GM21737 (cell line): ENCODE measurements at regions not wholly inside any gene's neighbourhood (a gene's known extent, or its start where the extent isn't known, plus 50 kb on each side); places are given as distances from the start of the nearest gene placed in this dataset.
"Not testable (repeated sequence)": the region's sequence is repeated elsewhere in the genome, so short reads cannot be mapped to it uniquely, and the experiment has no call there.

Experiments used
- ATAC-seq: cut with Tn5 transposase; IDR thresholded peaks from one replicate; pipeline ENCODE4 v1.9.1; 2021; ENCODE audit warnings: mild to moderate bottlenecking, moderate library complexity; ENCODE audit not compliant: unreplicated experiment

DNA sequence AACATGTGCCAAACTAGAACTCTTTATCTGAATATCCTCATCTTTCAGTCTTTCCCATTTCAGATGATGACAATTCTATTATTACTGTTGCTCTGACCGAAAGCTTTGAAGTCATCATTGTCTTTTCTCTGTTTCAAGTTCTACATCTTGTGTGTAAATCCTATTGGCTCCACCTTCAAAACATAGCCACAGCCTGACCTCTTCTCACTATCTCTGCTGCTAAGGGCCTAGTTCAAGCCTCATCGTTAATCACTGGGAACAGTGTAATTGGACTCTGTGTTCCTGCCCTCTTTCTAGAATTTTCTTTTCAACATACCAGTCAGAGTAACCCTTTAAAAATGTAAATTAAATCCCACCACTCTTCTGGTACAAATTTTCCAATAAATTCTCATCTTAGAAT lies 105.1 kb downstream of the OXSM start:
- ATAC-seq = no peak

DNA sequence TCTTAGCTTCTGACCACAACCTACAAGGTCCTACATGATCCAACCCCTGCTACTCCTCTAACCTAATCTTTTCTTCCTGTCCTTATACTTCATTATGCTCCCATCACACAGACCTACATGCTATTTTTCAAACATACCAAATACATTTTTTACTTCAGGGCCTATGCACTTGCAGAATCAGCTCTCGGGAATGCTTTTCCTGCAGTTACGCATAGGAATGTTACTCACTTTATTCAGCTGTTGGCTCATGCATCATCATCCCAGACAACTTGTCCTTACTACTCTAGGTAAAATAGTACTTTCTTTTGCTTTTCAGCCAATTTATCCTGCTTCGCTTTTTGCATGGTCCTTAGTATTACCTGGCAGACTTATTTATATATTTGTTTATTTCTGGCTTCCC lies 105.6 kb downstream of the OXSM start:
- ATAC-seq = no peak

DNA sequence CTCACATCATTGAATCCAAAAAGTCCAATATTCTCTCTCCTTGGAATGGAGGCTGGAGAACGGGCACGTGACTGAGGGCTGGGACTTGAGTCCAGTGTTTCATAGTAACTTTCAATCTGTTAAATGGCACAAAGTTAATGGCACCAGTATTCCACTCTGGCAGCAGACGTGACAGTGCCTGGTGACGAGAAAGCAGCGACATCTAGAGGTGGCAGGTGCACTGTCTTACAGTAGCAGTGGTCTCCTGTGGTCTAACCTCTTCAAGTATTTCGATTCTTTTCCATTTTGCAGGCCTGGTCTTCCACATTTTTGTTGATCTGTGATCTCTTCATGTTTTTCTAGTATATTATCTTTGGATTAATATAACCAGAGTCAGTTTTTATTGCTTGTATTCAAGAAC lies 107.1 kb downstream of the OXSM start:
- ATAC-seq = no peak

DNA sequence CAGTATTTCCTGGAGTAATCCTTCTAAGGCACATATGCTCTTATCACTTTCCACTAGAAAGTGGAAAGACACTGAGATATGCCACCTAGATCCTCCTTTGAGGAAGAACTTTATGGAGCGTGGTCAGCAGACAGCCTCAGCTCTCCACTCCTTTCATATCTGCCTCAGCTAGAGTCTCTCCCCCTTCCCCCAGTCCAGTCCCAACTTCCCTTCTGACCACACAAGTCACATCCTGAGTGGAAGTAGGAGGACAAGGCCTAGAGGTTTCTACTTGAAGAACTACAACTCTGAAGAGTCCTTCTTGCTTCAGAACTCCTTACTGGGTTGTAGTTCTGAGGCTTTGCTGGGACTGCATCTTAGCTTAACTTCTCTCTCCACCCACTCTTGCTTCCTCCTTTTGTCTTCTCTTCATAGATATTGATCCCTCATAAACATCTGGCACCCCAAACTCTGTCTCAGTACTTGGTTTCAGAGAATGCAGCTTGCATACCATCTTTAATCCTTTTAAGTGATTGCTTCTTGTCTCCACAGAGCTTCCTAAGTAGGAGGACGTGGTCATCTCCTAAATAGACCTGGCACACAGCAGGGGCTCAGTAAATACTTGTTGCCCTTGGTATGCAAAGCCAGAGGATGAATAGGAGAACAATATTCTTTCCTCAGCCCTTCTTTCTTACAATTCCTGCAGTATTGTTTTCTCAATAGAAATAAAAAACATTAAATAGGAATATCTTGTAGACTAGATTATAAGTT lies 109.6 kb downstream of the OXSM start:
- no peak for ATAC-seq

DNA sequence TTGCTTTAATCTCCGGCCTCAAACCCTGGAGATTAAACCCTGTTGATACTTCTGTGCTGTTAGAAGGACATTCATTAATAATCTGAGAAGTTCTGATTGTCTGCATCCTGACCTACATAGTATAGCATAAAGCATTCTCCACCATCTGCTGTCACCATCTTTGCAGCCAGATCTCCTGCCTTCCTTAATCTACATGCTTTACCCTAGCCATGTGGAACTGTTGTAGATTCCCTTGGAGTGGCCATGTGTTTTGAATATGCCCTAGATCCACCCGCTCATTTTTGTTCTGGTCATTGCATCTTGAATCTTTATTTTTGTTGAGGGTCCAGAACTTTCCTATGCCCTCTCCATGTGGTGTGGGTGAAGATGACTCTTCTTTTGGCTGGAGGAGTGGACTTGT lies 110.3 kb downstream of the OXSM start:
- ATAC-seq = no peak

DNA sequence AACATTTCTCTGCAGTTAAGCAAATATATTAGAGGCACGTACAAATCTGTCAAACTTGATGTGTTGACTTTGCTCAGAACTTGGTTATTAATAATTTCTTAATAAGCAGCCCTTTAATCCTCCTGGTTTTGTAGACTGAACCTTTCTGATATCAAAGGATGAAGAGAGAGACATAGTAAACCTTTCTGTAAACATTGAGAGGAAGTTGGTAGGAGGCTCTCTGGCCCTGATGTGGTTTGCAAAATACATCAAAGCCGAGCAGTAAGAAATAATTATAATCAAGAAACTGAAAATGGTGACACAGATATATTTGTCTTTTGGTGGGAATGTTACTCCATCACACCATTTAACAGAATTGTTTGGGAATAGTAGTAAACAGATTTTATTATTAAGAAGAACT lies 111.9 kb downstream of the OXSM start:
- ATAC-seq = no peak

DNA sequence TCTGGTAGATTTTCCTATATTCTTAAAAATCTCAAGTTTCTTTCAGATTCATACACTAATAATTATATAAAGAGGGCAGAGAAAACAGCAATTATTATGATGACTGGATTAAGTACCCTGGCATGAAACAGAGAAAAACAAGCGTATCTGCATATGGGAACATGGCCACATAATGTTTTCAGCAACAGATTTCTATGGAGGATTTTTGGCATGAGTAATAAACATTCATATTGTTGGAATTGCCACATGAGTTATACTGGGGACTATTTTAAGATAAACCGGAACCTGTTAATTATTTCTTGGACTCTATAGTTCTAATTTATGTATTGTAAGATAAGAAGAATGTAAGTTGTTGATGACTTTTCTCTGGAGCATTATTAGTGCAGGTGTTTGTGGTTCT lies 112.7 kb downstream of the OXSM start:
- no peak for ATAC-seq

DNA sequence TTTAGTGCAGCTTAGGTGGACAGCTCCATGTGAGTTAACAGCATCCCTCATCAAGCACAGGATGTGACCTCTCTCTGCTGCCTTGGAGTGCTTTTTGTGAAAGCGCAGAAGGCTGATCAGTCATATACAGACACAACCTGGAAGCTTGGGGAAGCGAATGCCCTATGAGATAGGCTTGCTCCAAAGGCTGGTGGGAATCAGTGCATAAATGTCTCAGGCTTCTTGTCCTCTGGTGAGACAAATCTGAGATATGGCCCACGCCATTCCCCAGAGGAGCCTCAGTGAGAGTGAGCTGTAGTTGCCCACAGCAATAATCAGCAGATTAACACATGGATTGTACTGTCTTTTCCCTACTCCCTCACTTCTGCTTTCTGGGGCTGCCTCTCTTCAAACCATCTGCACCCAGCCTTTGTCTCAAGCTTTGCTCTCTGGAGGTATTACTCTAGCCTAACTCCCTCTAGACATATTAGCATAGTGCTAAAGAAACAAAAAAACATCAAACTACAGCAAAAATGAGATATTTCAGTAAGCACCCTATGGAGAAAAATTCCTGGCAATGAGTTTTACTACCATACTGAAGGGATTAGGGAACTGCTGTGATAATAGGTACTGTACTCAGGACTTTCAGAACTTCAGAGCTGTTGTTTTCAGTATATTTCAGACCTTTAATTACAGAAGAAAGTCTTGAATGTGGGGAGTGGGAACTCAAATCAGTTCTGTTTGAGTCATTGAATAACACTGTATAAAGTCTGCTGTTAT lies 113.7 kb downstream of the OXSM start:
- ATAC-seq = no peak

DNA sequence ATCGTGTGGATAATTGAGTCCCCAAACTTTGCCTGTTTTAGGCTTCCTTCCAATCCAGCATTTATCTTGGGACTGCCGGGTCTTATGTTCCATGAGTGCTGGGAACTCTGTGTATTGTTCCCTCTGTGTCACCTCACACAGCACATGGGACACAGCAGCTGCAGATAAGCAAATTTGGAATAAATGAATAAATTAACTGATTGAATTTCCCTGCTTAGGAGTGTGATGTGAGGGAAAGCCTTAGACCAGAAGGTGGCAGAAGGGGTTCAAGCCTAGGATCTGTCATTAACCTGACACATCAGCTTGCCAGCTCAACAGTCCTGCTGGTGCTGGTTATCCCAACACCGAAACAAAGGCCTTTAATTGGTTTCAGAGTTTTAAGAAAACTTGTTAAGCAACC lies 114.3 kb downstream of the OXSM start:
- no peak for ATAC-seq

DNA sequence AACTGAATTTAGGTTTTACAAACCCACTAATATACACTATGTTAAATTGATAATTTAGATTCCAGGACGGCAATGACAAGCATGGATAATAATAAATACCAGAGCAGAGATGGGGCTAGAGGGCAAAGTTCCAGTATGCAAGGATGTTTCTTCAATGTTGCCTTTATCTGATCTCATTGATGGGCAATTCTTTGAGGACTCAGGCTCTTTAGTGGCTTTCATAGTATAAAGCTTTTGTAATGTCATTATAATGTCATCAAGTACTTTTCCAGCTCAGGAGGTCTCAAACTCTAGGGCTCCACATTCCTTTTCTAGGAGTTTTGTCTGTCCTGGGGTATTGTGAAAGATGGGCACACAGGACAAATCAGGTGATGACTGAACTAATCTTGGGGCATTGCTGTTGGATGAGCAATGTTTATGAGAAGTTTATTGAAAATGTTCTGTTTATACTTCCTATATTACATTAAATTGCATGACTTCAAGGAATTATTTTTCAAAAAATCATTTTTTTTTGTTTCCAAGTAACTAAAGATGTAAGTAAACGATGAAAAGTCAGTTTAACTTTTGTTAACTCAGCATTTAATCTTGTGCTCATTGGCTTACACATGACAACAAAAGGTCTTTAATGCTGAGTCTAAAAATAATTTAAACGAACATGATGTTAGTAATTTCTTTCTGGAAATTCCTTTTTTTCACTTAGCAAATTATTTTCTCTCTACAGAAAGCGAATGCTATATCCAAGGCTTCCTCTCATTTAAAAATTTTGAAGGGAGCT lies 116.4 kb downstream of the OXSM start:
- no peak for ATAC-seq

DNA sequence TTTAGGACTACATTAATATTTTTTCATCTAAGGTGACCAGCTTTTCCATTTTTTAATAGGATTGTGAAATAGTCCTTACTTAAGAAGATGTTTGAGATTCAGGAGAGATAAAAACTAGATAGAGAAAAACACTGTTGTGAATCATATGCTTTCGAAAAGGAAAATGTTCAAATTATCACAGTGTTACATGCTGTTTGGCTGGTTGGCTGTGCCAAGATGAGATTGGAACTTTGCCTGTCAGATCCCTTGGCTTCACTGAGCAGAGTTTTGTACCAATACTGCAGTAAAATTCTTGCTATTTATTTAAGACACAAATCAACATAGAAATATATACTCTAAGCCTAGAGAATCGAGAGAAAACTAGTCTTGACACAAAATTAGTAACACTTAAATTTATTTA lies 117.2 kb downstream of the OXSM start:
- ATAC-seq = no peak

DNA sequence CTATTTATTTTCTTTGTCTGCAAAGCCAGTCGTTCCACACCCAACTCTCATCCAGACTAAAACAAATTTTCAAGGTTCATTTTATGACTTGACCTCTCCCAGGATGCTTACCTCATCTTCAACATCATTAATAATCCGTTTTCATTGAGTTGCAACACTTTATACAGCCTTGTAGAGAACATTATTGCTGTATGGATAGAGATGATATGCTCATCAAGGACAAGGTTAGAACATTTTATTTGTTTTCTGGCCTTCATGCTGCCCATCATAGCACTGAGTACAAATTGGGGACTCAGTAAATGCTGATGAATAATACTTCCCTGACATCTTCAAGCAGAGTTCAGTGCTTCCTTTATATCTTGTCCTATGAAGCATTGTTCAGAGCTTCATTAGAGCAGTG lies 120.2 kb downstream of the OXSM start:
- no peak for ATAC-seq

DNA sequence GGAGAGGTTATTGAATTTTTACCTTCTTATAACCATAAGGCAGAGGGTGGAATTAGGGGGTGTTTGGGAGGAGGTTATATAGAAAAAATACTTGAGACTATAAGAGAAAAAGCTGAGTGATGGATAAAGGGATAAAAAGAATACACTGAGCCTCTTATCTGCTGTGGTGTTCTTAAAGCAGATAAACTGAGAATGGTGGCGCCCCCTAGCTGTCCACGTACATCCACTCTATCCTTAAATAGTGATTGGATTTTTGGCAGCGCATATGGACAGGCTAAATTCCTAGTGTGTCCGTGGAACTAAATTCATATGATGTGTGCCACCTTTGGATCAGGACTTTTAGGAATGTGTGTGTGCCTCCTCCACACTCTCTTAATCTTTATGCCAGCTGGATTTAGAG lies 121.1 kb downstream of the OXSM start:
- no peak for ATAC-seq

DNA sequence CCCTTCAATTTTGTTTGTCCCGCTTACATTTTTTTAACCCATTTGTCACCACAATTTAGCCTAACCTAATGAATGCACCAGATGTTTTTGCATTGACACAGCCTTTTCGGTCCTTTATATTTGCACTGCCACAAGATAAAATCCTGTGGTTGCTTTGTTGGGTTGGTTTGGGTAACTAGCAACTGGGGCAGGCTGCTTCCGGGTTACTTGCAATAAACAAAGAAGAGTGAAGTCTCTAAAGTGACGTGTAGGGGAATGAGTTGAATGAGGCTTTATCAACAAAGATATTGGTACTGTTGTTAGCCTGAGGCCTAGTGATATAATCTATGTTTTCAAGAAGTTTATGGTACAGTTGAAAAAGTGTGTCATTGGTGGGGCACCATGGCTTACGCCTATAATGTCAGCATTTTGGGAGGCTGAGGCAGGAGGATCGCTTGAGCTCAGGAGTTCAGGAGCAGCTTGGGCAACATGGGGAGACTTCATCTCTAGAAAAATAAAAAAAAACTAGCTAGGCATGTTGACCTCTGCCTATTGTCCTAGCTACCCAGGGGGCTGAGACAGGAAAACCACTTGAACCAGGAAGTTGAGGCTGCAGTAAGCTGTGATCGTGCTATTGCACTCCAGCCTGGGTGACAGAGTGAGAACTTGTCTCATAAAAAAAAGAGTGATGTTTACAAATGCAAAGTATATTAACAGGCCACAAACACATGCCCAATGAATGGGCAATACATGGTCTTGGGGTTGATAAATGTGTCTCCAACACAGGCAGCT lies 121.8 kb downstream of the OXSM start:
- ATAC-seq = no peak

DNA sequence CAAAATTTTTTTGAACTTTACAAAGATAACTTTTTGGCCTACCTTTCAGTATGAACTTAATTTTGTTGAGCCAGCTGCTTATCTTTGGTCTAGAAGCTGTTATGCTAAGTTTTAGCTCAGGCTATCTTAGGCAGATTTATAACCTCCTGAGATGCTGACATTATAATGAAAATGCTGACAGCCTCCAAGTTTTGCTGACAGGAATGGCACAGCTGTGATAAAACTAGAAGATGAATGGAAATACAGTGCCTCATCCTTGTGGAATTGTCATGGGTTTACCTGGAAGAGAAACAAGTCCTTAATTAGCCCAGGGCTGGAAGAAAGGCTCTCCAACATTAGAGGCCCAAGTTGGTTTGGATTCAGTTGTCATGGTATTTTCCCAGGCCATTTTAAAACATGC lies 123.3 kb downstream of the OXSM start:
- ATAC-seq = no peak

DNA sequence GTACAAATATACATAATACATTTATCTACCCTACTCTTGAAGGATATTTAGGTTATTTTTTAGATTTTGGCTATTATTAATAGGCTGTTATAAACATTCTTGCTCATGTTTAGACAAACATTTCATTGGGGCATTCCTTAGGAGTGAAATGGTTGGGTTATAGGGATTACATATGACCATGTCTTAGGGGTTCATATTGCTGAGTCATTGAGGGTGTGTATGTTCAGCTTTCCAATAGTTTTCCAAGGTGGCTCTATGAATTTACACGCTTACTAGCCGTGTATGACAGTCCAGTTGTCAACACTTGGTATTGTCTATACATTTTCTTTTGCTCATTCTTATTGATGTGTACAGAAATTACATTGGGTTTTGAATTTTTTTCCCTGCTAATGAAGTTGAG lies 125.8 kb downstream of the OXSM start:
- ATAC-seq = no peak

DNA sequence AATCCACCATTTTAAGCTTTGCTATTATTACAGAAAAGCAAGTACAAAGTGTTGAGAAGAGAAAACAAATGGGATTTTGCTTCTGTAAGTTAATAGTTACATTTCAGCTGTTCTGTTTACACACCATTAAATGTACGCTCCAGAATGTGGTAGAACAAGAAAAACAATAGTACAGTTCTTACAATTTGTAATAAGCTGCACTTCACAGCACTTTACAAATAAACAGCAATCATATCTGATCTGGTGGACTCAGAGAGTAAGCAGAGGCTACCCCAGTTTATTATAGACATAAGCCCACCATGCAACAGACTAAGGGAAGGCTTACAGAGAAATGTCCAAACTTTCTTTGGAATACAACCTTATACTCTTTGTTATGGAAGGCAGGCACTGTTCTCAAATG lies 126.4 kb downstream of the OXSM start:
- ATAC-seq = no peak

DNA sequence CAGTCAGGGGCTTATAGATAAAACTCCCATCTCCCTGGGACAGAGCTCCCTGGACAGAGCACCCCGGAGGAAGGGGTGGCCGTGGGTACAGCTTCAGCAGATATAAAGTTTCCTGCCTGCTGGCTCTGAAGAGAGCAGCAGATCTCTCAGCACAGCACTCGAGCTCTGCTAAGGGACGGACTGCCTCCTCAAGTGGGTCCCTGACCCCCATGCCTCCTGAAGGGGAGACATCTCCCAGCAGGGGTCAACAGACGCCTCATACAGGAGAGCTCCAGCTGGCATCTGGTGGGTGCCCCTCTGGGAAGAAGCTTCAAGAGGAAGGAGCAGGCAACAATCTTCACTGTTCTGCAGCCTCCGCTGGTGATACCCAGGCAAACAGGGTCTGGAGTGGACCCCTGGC lies 142.1 kb downstream of the OXSM start:
- ATAC-seq = not testable (repeated sequence)

DNA sequence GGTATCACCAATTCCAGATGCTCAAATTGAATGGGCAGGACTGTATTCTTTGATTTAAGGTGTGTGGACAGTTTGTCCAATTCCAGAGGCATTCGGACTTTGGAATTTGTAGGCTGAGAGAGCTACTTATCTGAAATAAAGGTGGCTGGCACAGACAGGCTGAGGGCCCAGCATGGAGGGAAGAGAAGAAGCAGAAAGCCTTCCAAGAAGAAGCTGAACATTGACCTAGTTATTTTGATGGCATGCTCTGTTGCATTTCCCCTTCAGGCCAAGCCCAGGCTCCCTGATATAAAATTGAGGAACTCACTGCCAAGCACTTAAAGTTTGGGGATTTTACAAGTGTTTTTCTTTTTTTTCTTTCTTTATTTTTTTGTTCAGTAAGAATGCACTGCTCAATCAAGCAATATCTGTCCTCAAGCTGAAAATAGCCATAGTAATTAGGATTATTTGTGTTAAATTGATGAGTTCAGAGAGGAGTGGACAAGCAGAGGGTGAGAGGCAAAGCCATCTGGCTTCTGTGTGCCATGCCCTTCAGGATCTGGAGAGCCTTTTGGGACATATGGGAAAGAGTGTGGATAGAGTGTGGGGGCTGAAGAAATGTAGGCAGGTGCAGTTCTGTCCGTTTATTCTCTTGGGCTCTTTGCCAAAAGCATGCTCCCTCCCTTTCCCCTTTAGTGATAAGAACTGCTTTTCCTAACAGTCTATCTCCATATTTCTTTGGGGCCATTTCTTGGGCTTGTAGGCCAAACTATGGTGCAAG lies 148.9 kb downstream of the OXSM start:
- ATAC-seq = no peak

DNA sequence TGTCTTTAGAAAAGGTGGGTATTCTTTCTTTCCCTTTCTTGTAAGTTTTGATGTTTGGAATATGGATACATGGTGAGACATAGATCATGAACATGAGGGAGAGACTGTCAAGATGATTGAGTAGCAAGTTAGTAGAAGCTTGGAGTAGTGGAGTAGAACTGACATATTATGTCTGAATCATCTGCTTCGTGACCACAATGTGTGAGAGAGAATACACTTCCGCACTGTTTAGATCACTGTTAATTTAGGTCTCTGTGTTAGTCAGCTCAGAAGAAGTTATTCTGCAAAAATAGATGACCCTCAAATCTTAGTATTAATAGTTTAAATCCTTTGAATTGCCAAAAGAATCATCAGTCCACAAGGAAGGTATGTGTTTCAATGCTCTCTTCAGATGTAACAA lies 151.0 kb downstream of the OXSM start:
- no peak for ATAC-seq
